DMS114 treated with DMSO at 0.1 percent for 48 hours (cell line): ENCODE measurements at regions not wholly inside any gene's neighbourhood (a gene's known extent, or its start where the extent isn't known, plus 50 kb on each side); places are given as distances from the start of the nearest gene placed in this dataset.

Experiments
- DNase-seq: peaks from one replicate; lab custom pipeline; 2025; ENCODE audit not compliant: unreplicated experiment; lab: John Stamatoyannopoulos, UW

- no peak for DNase-seq
Measured at GRCh38 chr17:65407017-65407416, 154.4 kb downstream of the AXIN2 start.

- DNase-seq, result no peak
Measured at GRCh38 chr17:65406552-65406951, 154.9 kb downstream of the AXIN2 start.

- no peak for DNase-seq
Measured at GRCh38 chr17:65405563-65405962, 155.9 kb downstream of the AXIN2 start.

- DNase-seq, result no peak
Measured at GRCh38 chr17:65404761-65405160, 156.7 kb downstream of the AXIN2 start.

- no peak for DNase-seq
Measured at GRCh38 chr17:65403626-65404025, 157.8 kb downstream of the AXIN2 start.

- DNase-seq, result no peak
Measured at GRCh38 chr17:65402513-65403496, 158.6 kb downstream of the AXIN2 start.

GRCh38 chr17:65401561-65401960 lies 159.9 kb downstream of the AXIN2 start:
- DNase-seq, result no peak

- no peak for DNase-seq
Measured at GRCh38 chr17:65400701-65401100, 160.7 kb downstream of the AXIN2 start.

GRCh38 chr17:65398040-65398787 lies 163.2 kb downstream of the AXIN2 start:
- DNase-seq, result no peak

GRCh38 chr17:65395924-65396323 lies 165.5 kb downstream of the AXIN2 start:
- DNase-seq, result no peak

- no peak for DNase-seq
Measured at GRCh38 chr17:65394811-65395472, 166.5 kb downstream of the AXIN2 start.

GRCh38 chr17:65393514-65393913 lies 167.9 kb downstream of the AXIN2 start:
- no peak for DNase-seq

- DNase-seq, result no peak
Measured at GRCh38 chr17:65389949-65390348, 171.5 kb downstream of the AXIN2 start.

GRCh38 chr17:65389426-65389825 lies 172.0 kb downstream of the AXIN2 start:
- no peak for DNase-seq

GRCh38 chr17:65388911-65389310 lies 172.5 kb downstream of the AXIN2 start:
- DNase-seq, result no peak

GRCh38 chr17:65387322-65387721 lies 174.1 kb downstream of the AXIN2 start:
- DNase-seq, result no peak

GRCh38 chr17:65385726-65386125 lies 175.7 kb downstream of the AXIN2 start:
- DNase-seq, result no peak

GRCh38 chr17:65385071-65385470 lies 176.4 kb downstream of the AXIN2 start:
- DNase-seq, result no peak

GRCh38 chr17:65381152-65381551 lies 180.3 kb downstream of the AXIN2 start:
- DNase-seq, result no peak

- DNase-seq, result no peak
Measured at GRCh38 chr17:65374966-65375365, 186.5 kb downstream of the AXIN2 start.

- no peak for DNase-seq
Measured at GRCh38 chr17:65371702-65372101, 189.7 kb downstream of the AXIN2 start.
